ENCODE measurements at regions not wholly inside any gene's neighbourhood (a gene's known extent, or its start where the extent isn't known, plus 50 kb on each side); places are given as distances from the start of the nearest gene placed in this dataset.
"Not testable (repeated sequence)": the region's sequence is repeated elsewhere in the genome, so short reads cannot be mapped to it uniquely, and the experiment has no call there.

- DNase-seq (ENCODE audit: low spot score) (no peak), ATAC-seq (no peak)
Measured at GRCh38 chr12:131443019-131444000, 267.6 kb upstream of the SFSWAP start.

DNA sequence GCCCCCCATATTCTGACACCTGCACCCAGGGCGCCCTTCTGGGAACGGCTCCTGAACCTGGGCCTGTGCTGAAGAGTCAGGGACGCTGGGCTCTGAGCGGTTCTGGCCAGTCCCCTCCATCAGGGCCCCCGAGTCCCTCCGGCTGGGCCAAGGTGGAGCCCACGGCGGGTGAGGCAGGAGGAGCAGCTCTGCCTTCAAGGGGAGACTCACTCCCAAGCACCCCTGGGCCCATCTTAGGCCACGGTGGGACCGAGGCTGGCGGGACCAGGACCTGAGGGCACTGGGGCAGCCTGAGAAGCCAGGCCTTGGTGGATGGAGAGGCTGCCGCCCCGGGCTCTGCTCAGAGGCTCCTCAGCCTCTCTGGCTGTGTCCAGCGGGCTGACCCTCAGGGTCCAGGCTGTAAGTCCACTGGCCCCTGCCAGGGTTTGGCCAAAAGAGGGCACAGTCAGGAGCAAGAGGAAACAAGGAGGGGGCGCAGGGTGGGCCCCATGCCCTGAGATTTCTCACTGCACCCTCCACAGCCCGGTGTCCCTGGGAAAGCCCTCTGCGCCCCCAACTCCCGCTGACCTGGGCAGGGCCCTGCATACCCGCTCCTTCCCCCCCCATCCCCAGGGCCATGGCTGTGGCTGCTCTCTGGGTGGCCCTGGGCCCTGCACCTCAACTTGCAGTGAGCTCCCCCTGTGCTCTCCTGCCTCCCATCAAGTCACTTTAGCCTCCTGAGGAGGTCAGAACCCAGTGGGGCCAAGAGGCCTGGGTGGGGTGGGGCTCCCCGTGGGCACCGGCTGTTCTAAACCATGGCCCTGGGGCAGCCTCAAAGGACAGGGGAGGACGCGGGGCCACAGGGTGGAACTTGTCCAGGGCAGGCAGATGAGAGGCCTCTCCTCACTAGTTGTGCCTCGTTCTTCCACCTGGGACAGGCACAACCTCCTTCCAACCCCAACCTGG is 266.4 kb upstream of the SFSWAP start:
- DNase-seq (ENCODE audit: low spot score) (no peak), ATAC-seq (no peak)

DNA sequence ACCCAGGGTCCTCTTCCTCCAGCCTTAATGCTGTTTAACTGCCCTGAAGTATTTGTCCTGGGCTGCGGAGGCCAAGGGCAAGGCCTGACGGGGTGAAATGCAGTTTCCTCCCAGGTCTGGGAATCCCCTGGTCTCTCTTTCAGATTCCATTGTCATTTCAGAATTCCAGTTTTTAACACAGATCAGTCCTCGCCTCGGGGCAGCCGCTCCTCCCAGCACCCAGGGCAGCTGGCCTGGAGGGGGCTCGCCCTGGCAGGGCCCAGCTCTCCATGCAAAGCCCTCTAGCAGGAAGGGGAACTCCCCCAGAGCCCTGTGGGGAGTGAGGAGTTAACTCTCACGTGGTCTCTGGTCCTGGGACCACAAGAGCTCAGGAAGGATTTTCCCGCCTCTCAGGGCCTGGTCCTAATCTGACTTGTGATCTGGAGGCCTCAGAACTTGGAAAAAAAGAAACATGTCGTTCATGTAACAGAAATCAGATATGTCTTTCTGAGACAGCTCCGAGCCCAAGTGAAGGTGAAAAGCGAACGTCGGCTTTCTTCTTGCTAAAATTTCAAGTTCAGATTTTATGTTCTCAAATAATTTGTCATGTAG is 265.6 kb upstream of the SFSWAP start:
- no peak for ATAC-seq
- no peak for DNase-seq (ENCODE audit: low spot score)

DNA sequence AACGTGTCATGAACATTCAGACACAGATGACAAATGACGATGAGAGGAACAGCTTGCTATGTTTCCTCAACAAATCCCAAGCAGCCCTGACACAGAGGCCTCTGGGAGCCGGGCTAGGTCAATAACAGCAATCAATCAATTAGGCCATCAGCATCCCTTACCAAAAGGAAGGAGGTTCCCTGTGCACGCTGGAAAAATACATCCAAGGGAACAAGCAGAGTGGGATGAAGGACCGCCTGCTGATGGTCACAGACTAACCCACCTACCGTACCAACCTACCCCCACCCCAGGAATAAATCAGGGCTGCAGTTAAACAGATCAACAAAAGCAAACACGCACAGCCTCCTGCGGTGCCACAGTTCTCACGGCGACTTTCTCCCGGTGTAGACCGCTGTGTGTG is 265.1 kb upstream of the SFSWAP start:
- ATAC-seq, result no peak
- DNase-seq (ENCODE audit: low spot score), result no peak

GRCh38 chr12:131447636-131448035 is 263.3 kb upstream of the SFSWAP start:
- ATAC-seq; DNase-seq (ENCODE audit: low spot score): not testable (repeated sequence)

- DNase-seq (ENCODE audit: low spot score) (no peak), ATAC-seq (no peak)
Measured at GRCh38 chr12:131448254-131448795, 262.6 kb upstream of the SFSWAP start.

- DNase-seq (ENCODE audit: low spot score) (no peak), ATAC-seq (no peak)
Measured at GRCh38 chr12:131449027-131449426, 261.9 kb upstream of the SFSWAP start.

DNA sequence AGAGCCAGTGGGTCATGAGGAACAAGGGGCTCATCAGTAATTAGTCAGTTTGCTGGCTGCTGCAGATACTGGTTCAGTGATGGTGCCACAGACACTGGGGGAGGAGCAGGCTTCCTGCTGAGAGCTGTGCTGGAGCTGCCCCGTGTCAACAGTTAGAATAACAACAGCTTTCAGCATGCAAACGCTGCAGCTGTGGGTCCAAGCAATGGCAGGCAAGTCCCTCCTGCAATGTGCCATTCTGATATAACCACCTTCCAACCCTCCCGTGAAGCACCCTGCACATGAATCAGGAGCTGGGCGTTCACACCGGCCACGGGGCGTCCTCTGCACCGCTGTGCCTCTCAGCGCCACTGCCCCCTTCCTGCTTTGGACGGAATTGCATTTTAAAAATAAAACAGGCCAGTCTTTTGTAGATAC is 258.4 kb upstream of the SFSWAP start:
- ATAC-seq (peak; percentile 58), DNase-seq (ENCODE audit: low spot score) (no peak)

DNA sequence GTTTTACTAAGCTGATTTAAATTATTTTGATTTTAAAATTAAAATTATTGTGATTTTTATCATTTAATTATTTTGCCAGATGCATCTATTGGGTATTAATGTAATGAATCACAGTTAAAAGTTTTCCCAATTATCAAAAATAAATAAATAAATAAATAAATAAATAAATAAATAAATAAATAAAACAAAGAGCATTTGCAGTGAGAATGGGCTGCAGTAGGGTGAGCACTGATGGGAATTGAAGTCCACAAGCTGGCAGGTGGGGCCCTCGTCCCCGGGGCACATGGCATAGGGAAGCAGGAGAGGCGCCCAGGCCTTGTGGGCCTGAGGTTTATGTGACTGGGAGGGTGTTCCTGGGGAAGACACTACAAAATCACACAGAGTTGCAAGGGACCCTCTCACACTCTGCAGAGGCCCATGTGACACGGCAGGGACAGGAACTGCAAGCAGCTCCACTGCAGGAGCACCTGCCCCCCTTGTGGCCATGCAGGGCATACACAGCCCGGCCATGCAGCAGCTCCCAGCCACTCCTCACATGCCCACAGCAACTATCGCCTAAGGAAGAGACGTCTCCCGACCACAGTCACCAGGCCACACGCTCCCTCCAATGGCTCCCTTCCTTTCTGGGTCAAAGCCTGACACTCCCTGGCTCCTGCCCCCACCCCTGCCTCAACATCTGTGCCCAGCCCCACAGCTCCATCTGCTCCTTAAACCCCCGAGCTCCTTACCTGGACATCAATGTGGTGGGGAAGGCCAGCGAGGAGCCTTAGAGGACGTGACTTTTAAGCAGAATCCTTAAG is 256.3 kb upstream of the SFSWAP start:
- DNase-seq (ENCODE audit: low spot score) (no peak), ATAC-seq (peak; percentile 94)

DNA sequence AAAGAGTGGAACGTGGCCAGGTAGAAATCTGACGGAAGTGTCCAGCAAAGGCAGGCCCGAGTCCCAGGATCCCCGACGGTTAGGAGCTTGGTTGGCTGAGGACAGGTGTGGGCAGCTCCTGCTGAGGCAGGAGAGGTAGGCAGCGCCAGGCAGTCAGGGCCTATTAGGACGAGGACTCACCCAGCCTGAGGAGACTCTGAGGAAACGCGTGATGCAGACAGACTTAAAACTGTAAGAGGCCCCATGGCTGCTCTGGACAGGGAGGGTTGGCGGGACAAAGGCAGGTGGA is 255.7 kb upstream of the SFSWAP start:
- ATAC-seq (no peak), DNase-seq (ENCODE audit: low spot score) (no peak)

DNA sequence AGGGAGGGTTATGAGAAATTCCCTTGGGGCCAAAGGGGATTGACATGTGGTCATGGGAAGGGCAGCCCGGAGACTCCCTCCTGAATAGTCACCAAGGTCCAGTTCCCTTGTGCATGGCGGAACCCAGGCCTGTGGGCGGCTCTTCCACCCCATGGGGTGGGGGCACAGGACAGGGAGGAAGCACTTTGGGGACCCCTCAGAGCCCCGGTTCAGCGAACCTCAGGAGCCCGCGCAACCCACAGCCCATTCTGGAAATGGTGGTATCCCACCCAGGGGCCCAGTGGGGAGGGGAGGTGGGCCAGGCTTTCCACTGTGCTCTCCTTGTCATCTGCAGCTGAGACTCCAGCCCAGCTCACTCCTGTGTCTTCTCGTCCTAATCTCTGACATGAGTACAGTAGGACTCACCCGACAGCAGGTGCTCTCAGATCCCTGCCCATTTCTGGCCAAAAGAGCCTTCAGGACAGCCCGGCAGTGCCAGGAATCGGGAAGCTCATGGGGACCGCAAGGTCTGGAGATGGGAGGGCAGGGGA is 255.2 kb upstream of the SFSWAP start:
- ATAC-seq, result no peak

GRCh38 chr12:131456301-131457027 is 254.4 kb upstream of the SFSWAP start:
- no peak for DNase-seq (ENCODE audit: low spot score)

More for the DNA sequence above, 255.2 kb upstream of the SFSWAP start:
- no peak for DNase-seq (ENCODE audit: low spot score)

GRCh38 chr12:131457028-131457310 is 253.9 kb upstream of the SFSWAP start:
- no peak for DNase-seq (ENCODE audit: low spot score)
- ATAC-seq, result no peak

More at GRCh38 chr12:131456301-131457027, 254.4 kb upstream of the SFSWAP start:
- no peak for ATAC-seq

- ATAC-seq (no peak), DNase-seq (ENCODE audit: low spot score) (no peak)
Measured at GRCh38 chr12:131457331-131458047, 253.4 kb upstream of the SFSWAP start.

- DNase-seq (ENCODE audit: low spot score), result no peak
- no peak for ATAC-seq
Measured at GRCh38 chr12:131458048-131458374, 252.9 kb upstream of the SFSWAP start.

GRCh38 chr12:131458931-131459772 is 251.7 kb upstream of the SFSWAP start:
- DNase-seq (ENCODE audit: low spot score), result no peak
- no peak for ATAC-seq

- DNase-seq (ENCODE audit: low spot score) (no peak), ATAC-seq (no peak)
Measured at GRCh38 chr12:131459773-131460365, 251.0 kb upstream of the SFSWAP start.

- no peak for ATAC-seq
Measured at GRCh38 chr12:131460520-131460919, 250.4 kb upstream of the SFSWAP start.

More at GRCh38 chr12:131460520-131460919, 250.4 kb upstream of the SFSWAP start:
- DNase-seq (ENCODE audit: low spot score), result no peak
